ENCODE measurements at regions not wholly inside any gene's neighbourhood (a gene's known extent, or its start where the extent isn't known, plus 50 kb on each side); places are given as distances from the start of the nearest gene placed in this dataset.

- CTCF ChIA-PET, result no interaction called here
- Histone ChIP-seq H3K9me3 (ENCODE audit: control insufficient read depth, insufficient read depth, low read depth, low read length) (no peaks in the 10 kb centered on the region), H3K36me3 (ENCODE audit: control insufficient read depth in 2 of 2, insufficient read depth in 1 of 2, low read length in 2 of 2) (no peaks in the 10 kb centered on the region), H3K4me3 (ENCODE audit: low read depth, low read length) (no peak overlapping the region), H3K4me1 (ENCODE audit: control insufficient read depth, insufficient read depth, low read length) (no peaks in the 10 kb centered on the region), H3K27ac (ENCODE audit: extremely low read depth, low read depth, low read length) (no peak overlapping the region)
- no peak for TF ChIP-seq ZNF843 (tag by site-specific recombination; IDR thresholded peaks at IDR 0.05)
- no peak for TF ChIP-seq ZNF10 (tag by site-specific recombination; IDR thresholded peaks at IDR 0.05)
- TF ChIP-seq ZNF529 (tag by site-specific recombination; IDR thresholded peaks at IDR 0.05; ENCODE audit: insufficient replicate concordance), result no peak
- POLR2A ChIA-PET, result no interaction called here
These were observed 240.6 kb downstream of the OTOL1 start for GRCh38 chr3:161737171-161737570.

GRCh38 chr3:161740421-161740820, 243.8 kb downstream of the OTOL1 start:
- TF ChIP-seq HOXC10 (CRISPR knock-in tag; IDR thresholded peaks at IDR 0.05), result no peak
- no peak for TF ChIP-seq ZNF324 (tag by site-specific recombination; IDR thresholded peaks at IDR 0.05)
- TF ChIP-seq WT1 (tag by site-specific recombination; IDR thresholded peaks at IDR 0.05), result no peak
- no peak for TF ChIP-seq ZNF830 (tag by site-specific recombination; IDR thresholded peaks at IDR 0.05; ENCODE audit: low read depth)
- no peak for TF ChIP-seq ZNF26 (tag by site-specific recombination; IDR thresholded peaks at IDR 0.05)
- TF ChIP-seq ZNF670 (tag by site-specific recombination; IDR thresholded peaks at IDR 0.05; ENCODE audit: low read depth), result no peak
- no peak for TF ChIP-seq ZSCAN4 (tag by site-specific recombination; IDR thresholded peaks at IDR 0.05)
- no peak for TF ChIP-seq ZNF292 (tag by site-specific recombination; IDR thresholded peaks at IDR 0.05; ENCODE audit: borderline replicate concordance, low read depth)
- no peak for TF ChIP-seq ZNF114 (tag by site-specific recombination; IDR thresholded peaks at IDR 0.05)
- no peak for TF ChIP-seq ZFP41 (tag by site-specific recombination; IDR thresholded peaks at IDR 0.05; ENCODE audit: borderline replicate concordance)
- no peak for TF ChIP-seq ZNF626 (tag by site-specific recombination; IDR thresholded peaks at IDR 0.05)
- TF ChIP-seq ZNF350 (tag by site-specific recombination; IDR thresholded peaks at IDR 0.05), result no peak
- no peak for TF ChIP-seq ZNF280D (tag by site-specific recombination; IDR thresholded peaks at IDR 0.05)
- TF ChIP-seq REPIN1 (tag by site-specific recombination; IDR thresholded peaks at IDR 0.05; ENCODE audit: low read depth), result no peak
- no peak for TF ChIP-seq SCRT1 (tag by site-specific recombination; IDR thresholded peaks at IDR 0.05; ENCODE audit: borderline replicate concordance)
- no peak for TF ChIP-seq ZNF138 (tag by site-specific recombination; IDR thresholded peaks at IDR 0.05; ENCODE audit: borderline replicate concordance)
- no peak for TF ChIP-seq AEBP2 (tag by site-specific recombination; IDR thresholded peaks at IDR 0.05; ENCODE audit: borderline replicate concordance)
- POLR2A ChIA-PET, result no interaction called here
- Histone ChIP-seq H3K36me3 (ENCODE audit: control insufficient read depth in 2 of 2, insufficient read depth in 1 of 2, low read length in 2 of 2) (no peaks in the 10 kb centered on the region), H3K4me1 (ENCODE audit: control insufficient read depth, insufficient read depth, low read length) (no peaks in the 10 kb centered on the region), H3K4me3 (ENCODE audit: low read depth, low read length) (no peak overlapping the region), H3K9me3 (ENCODE audit: control insufficient read depth, insufficient read depth, low read depth, low read length) (no peaks in the 10 kb centered on the region), H3K27ac (ENCODE audit: extremely low read depth, low read depth, low read length) (no peak overlapping the region)
- CTCF ChIA-PET, result no interaction called here
